Endothelial cell of umbilical vein (primary cell): ENCODE measurements at regions not wholly inside any gene's neighbourhood (a gene's known extent, or its start where the extent isn't known, plus 50 kb on each side); places are given as distances from the start of the nearest gene placed in this dataset.

Experiments
- BruUV-seq: library from RNA; stranded (reverse); fragments of 400-500 nt; replicated peaks from 2 replicates; lab custom pipeline; 2021; lab: Mats Ljungman, UMichigan
- CTCF ChIA-PET: fragments of 300-600, 350-600 bp; sonication (Branson Sonifier 250); formaldehyde crosslinking; loops from one replicate; lab custom pipeline; 2021; ENCODE audit warnings: antibody characterized with exemption, inconsistent platforms; lab: Charles Lee
- POLR2A ChIA-PET: fragments of 300-600, 350-600 bp; sonication (Branson Sonifier 250); formaldehyde crosslinking; loops from one replicate; lab custom pipeline; 2021; ENCODE audit warnings: antibody characterized with exemption, inconsistent platforms; lab: Charles Lee
- DNase-seq: peaks from one replicate; pipeline ENCODE4 v3.0.0-alpha.2; 2011; ENCODE audit warnings: low read depth, low spot score
- FAIRE-seq: peaks from 2 replicates; lab custom pipeline; 2011; peaks lifted over from hg19 to GRCh38; lab: Jason Lieb, UNC
- H2AFZ ChIP-seq: 2 replicates; pipeline ENCODE4 v1.6.0; 2012; ENCODE audit warnings: low read depth, low read length, control low read depth, inconsistent platforms
- H3K27ac ChIP-seq: 2 replicates; pipeline ENCODE4 v1.5.1; 2011; ENCODE audit warnings: low read depth, mild to moderate bottlenecking, control low read depth, low read length, moderate library complexity; ENCODE audit not compliant: insufficient read depth
- H3K27me3 ChIP-seq, 2 experiments: 2 replicates each; pipeline versions ENCODE4 v1.6.0 to v1.6.1; 2011; ENCODE audit warnings: low read length in 2 of 2, mixed read lengths in 1 of 2; ENCODE audit not compliant: control insufficient read depth in 2 of 2, insufficient read depth in 2 of 2
- H3K36me3 ChIP-seq, 2 experiments: 2 replicates in 1 of 2; 3 replicates in 1 of 2; pipeline ENCODE4 v1.5.1; 2011; ENCODE audit warnings: low read length in 2 of 2, mild to moderate bottlenecking in 1 of 2, moderate library complexity in 1 of 2; ENCODE audit not compliant: control insufficient read depth in 2 of 2, insufficient read depth in 2 of 2; ENCODE audit errors: extremely low read depth in 1 of 2
- H3K4me1 ChIP-seq: 3 replicates; pipeline ENCODE4 v1.5.1; 2011; ENCODE audit warnings: mild to moderate bottlenecking, low read length; ENCODE audit not compliant: control insufficient read depth, insufficient read depth; ENCODE audit errors: extremely low read depth
- H3K4me2 ChIP-seq: 2 replicates; pipeline ENCODE4 v1.6.1; 2011; ENCODE audit warnings: low read length, control low read depth, mixed read lengths; ENCODE audit not compliant: insufficient read depth
- H3K4me3 ChIP-seq, 3 experiments: fragments of 200-600 bp in 1 of 3; sonication (generic), shearing (Covaris generic) in 1 of 3; replicated peaks in 1 of 3; 2 replicates each; pipeline ENCODE4 v1.5.1; 2011 to 2016; ENCODE audit warnings: control low read depth in 3 of 3, low read length in 3 of 3, mild to moderate bottlenecking in 2 of 3, inconsistent platforms in 1 of 3, low read depth in 1 of 3, moderate library complexity in 1 of 3; ENCODE audit not compliant: insufficient read depth in 1 of 3
- H3K79me2 ChIP-seq: 2 replicates; pipeline ENCODE4 v1.6.0; 2012; ENCODE audit warnings: low read length, inconsistent platforms; ENCODE audit not compliant: control insufficient read depth, insufficient read depth
- H3K9ac ChIP-seq: replicated peaks from 2 replicates; pipeline ENCODE3; 2011; ENCODE audit warnings: low read length, control low read depth; ENCODE audit not compliant: insufficient read depth; ENCODE audit errors: extremely low read depth
- H3K9me1 ChIP-seq: replicated peaks from 3 replicates; pipeline ENCODE4 v1.6.0; 2011; ENCODE audit warnings: mild to moderate bottlenecking, low read length; ENCODE audit not compliant: control insufficient read depth, insufficient read depth; ENCODE audit errors: extremely low read depth
- H3K9me3 ChIP-seq: replicated peaks from 2 replicates; pipeline ENCODE4 v1.5.1; 2012; ENCODE audit warnings: low read length, inconsistent platforms; ENCODE audit not compliant: control insufficient read depth, insufficient read depth
- H4K20me1 ChIP-seq: replicated peaks from 2 replicates; pipeline ENCODE3; 2011; ENCODE audit warnings: mild to moderate bottlenecking, low read length; ENCODE audit not compliant: control insufficient read depth, insufficient read depth; ENCODE audit errors: extremely low read depth
- CTCF ChIP-seq, 2 donors: IDR thresholded peaks; 1 replicate in 1 of 2; 2 replicates in 1 of 2; pipeline ENCODE4 v1.5.1; 2011; ENCODE audit warnings: low read length in 2 of 2, mild to moderate bottlenecking in 2 of 2, moderate library complexity in 2 of 2, control low read depth in 1 of 2, inconsistent platforms in 1 of 2, low read depth in 1 of 2; ENCODE audit not compliant: insufficient read depth in 1 of 2; ENCODE audit errors: extremely low read depth in 1 of 2
- EZH2 ChIP-seq: IDR thresholded peaks from 2 replicates; pipeline ENCODE4 v1.6.1; 2012; ENCODE audit warnings: borderline replicate concordance, low read depth, mild to moderate bottlenecking, moderate library complexity, low read length, inconsistent platforms; ENCODE audit not compliant: severe bottlenecking
- FOS ChIP-seq: IDR thresholded peaks from 2 replicates; pipeline ENCODE4 v1.6.1; 2011; ENCODE audit warnings: mild to moderate bottlenecking, low read length, moderate library complexity, borderline replicate concordance; ENCODE audit not compliant: insufficient read depth
- GATA2 ChIP-seq: IDR thresholded peaks from 2 replicates; pipeline ENCODE4 v1.7.0; 2011; ENCODE audit warnings: low read depth, mild to moderate bottlenecking, moderate library complexity, mixed read lengths, low read length; ENCODE audit not compliant: insufficient read length, insufficient read depth
- JUN ChIP-seq: IDR thresholded peaks from 2 replicates; pipeline ENCODE4 v1.6.1; 2011; ENCODE audit warnings: borderline replicate concordance, low read depth; ENCODE audit not compliant: insufficient read length, insufficient read depth
- MAX ChIP-seq: IDR thresholded peaks from 2 replicates; pipeline ENCODE4 v1.6.1; 2011; ENCODE audit not compliant: insufficient read depth, insufficient read length
- MYC ChIP-seq: IDR thresholded peaks from one replicate; pipeline ENCODE4 v1.6.1; 2011; ENCODE audit warnings: mild to moderate bottlenecking, low read depth, low read length
- POLR2A ChIP-seq: IDR thresholded peaks from 2 replicates; pipeline ENCODE4 v1.6.1; 2012; ENCODE audit warnings: low read depth, mild to moderate bottlenecking, control low read depth, low read length
- POLR2AphosphoS5 ChIP-seq: IDR thresholded peaks from 2 replicates; pipeline ENCODE4 v1.6.1; 2012; ENCODE audit warnings: low read depth, mild to moderate bottlenecking, control low read depth, low read length, moderate library complexity; ENCODE audit not compliant: insufficient read depth
- dilution Hi-C: fragments of 300-500 bp; cut with MboI; formaldehyde crosslinking; loops from one replicate; pipeline ENCODE4 v1.15.0; 2019; ENCODE audit warnings: low sequenced_read_pairs; ENCODE audit not compliant: extremely low pct_ligation_motif_present
- intact Hi-C: fragments of 100-400 bp; cut with micrococcal nuclease; formaldehyde crosslinking; loops from one replicate; pipeline ENCODE4 v1.10.0; 2022

GRCh38 chr1:5692664-5693063, 299.6 kb downstream of the NPHP4 start:
- FAIRE-seq, result no peak
- intact Hi-C loops, result no loop called here
- no peaks in the 10 kb centered on the region for H3K9me3 ChIP-seq

More at GRCh38 chr1:5692664-5693063, 299.6 kb downstream of the NPHP4 start:
- no TSS peak for BruUV-seq
- TF ChIP-seq MYC (no peak), GATA2 (no peak), POLR2AphosphoS5 (no peak), POLR2A (no peak), MAX (no peak), FOS (no peak), CTCF (IDR thresholded peaks at IDR 0.05; ENCODE audit: extremely low read depth in 1 of 2, insufficient read depth in 1 of 2, low read depth in 1 of 2, low read length in 2 of 2) (no peak), EZH2 (no peak), JUN (no peak)
- ChIA-PET CTCF (no interaction called here), POLR2A (no interaction called here)
- Histone ChIP-seq H3K9me1 (no peaks in the 10 kb centered on the region), H3K36me3 (no peaks in the 10 kb centered on the region), H4K20me1 (no peaks in the 10 kb centered on the region), H3K9ac (no peak overlapping the region), H3K4me2 (no peak overlapping the region), H3K27me3 (no peaks in the 10 kb centered on the region), H3K4me1 (no peaks in the 10 kb centered on the region), H3K4me3 (no peak overlapping the region), H2AFZ (no peak overlapping the region), H3K79me2 (no peaks in the 10 kb centered on the region), H3K27ac (no peak overlapping the region)
- dilution Hi-C loops, result no loop called here
- DNase-seq, result no peak
